MV-4-11 (cell line): ENCODE measurements at regions not wholly inside any gene's neighbourhood (a gene's known extent, or its start where the extent isn't known, plus 50 kb on each side); places are given as distances from the start of the nearest gene placed in this dataset.
A peak's percentile ranks its signal among the peaks of the same experiment; 100 is the strongest.

Source experiments
- DNase-seq: peaks from one replicate; lab custom pipeline; 2025; lab: John Stamatoyannopoulos, UW

GRCh38 chr4:123096038-123096437, 173.6 kb upstream of the NUDT6 start:
- peak; percentile 43 for DNase-seq

GRCh38 chr4:123102897-123103471, 180.6 kb upstream of the NUDT6 start:
- peak; percentile 30 for DNase-seq

GRCh38 chr4:123104310-123105025, 182.1 kb upstream of the NUDT6 start:
- no peak for DNase-seq

- DNase-seq = no peak
Measured at GRCh38 chr4:123105026-123105420, 182.6 kb upstream of the NUDT6 start.

- DNase-seq = no peak
Measured at GRCh38 chr4:123106747-123107146, 184.3 kb upstream of the NUDT6 start.

GRCh38 chr4:123107444-123108252, 185.3 kb upstream of the NUDT6 start:
- DNase-seq = no peak

- no peak for DNase-seq
Measured at GRCh38 chr4:123109139-123109538, 186.7 kb upstream of the NUDT6 start.

- DNase-seq = no peak
Measured at GRCh38 chr4:123110147-123110546, 187.8 kb upstream of the NUDT6 start.

GRCh38 chr4:123110685-123111084, 188.3 kb upstream of the NUDT6 start:
- DNase-seq = no peak

GRCh38 chr4:123113155-123113554, 190.8 kb upstream of the NUDT6 start:
- no peak for DNase-seq

- DNase-seq = no peak
Measured at GRCh38 chr4:123114084-123114914, 191.9 kb upstream of the NUDT6 start.

- DNase-seq = no peak
Measured at GRCh38 chr4:123114915-123115756, 192.7 kb upstream of the NUDT6 start.

- DNase-seq = no peak
Measured at GRCh38 chr4:123116412-123116811, 194.0 kb upstream of the NUDT6 start.

GRCh38 chr4:123120473-123120872, 198.1 kb upstream of the NUDT6 start:
- DNase-seq = no peak

- DNase-seq = no peak
Measured at GRCh38 chr4:123121241-123121907, 199.0 kb upstream of the NUDT6 start.

- no peak for DNase-seq
Measured at GRCh38 chr4:123125477-123125876, 203.1 kb upstream of the NUDT6 start.

GRCh38 chr4:123127218-123127617, 204.8 kb upstream of the NUDT6 start:
- no peak for DNase-seq

- no peak for DNase-seq
Measured at GRCh38 chr4:123127875-123128274, 205.5 kb upstream of the NUDT6 start.

GRCh38 chr4:123133397-123134050, 211.1 kb upstream of the NUDT6 start:
- DNase-seq = no peak

GRCh38 chr4:123144616-123145015, 222.2 kb upstream of the NUDT6 start:
- no peak for DNase-seq
